Osteocyte (in vitro differentiated cells): ENCODE measurements at regions not wholly inside any gene's neighbourhood (a gene's known extent, or its start where the extent isn't known, plus 50 kb on each side); places are given as distances from the start of the nearest gene placed in this dataset.
A peak's percentile ranks its signal among the peaks of the same experiment; 100 is the strongest.
"Not testable (repeated sequence)": the region's sequence is repeated elsewhere in the genome, so short reads cannot be mapped to it uniquely, and the experiment has no call there.

Experiments
- DNase-seq: peaks from one replicate; pipeline ENCODE4 v3.0.0; 2021; ENCODE audit warnings: mixed read lengths; ENCODE audit not compliant: unreplicated experiment; ENCODE audit errors: extremely low spot score
- H3K27ac Mint-ChIP-seq: one replicate; pipeline ENCODE4 v1.8.0; 2021; ENCODE audit warnings: mild to moderate bottlenecking, mixed read lengths; ENCODE audit not compliant: unreplicated experiment
- H3K27me3 Mint-ChIP-seq: one replicate; pipeline ENCODE4 v1.8.0; 2021; ENCODE audit warnings: mixed read lengths; ENCODE audit not compliant: unreplicated experiment
- H3K36me3 Mint-ChIP-seq: one replicate; pipeline ENCODE4 v1.8.0; 2021; ENCODE audit warnings: mixed read lengths; ENCODE audit not compliant: unreplicated experiment
- H3K4me1 Mint-ChIP-seq: one replicate; pipeline ENCODE4 v1.8.0; 2021; ENCODE audit warnings: mixed read lengths; ENCODE audit not compliant: unreplicated experiment
- H3K4me3 Mint-ChIP-seq: one replicate; pipeline ENCODE4 v1.8.0; 2021; ENCODE audit warnings: mild to moderate bottlenecking, moderate library complexity, mixed read lengths; ENCODE audit not compliant: unreplicated experiment
- H3K9me3 Mint-ChIP-seq: one replicate; pipeline ENCODE4 v1.8.0; 2021; ENCODE audit warnings: mixed read lengths; ENCODE audit not compliant: unreplicated experiment
- TF ChIP-seq, protein P1 (sequence below): fragments of 200-600 bp; sonication (generic); IDR thresholded peaks from 2 replicates; pipeline ENCODE4 v1.5.0; 2021; ENCODE audit warnings: antibody characterized with exemption, mild to moderate bottlenecking, moderate library complexity

DNA sequence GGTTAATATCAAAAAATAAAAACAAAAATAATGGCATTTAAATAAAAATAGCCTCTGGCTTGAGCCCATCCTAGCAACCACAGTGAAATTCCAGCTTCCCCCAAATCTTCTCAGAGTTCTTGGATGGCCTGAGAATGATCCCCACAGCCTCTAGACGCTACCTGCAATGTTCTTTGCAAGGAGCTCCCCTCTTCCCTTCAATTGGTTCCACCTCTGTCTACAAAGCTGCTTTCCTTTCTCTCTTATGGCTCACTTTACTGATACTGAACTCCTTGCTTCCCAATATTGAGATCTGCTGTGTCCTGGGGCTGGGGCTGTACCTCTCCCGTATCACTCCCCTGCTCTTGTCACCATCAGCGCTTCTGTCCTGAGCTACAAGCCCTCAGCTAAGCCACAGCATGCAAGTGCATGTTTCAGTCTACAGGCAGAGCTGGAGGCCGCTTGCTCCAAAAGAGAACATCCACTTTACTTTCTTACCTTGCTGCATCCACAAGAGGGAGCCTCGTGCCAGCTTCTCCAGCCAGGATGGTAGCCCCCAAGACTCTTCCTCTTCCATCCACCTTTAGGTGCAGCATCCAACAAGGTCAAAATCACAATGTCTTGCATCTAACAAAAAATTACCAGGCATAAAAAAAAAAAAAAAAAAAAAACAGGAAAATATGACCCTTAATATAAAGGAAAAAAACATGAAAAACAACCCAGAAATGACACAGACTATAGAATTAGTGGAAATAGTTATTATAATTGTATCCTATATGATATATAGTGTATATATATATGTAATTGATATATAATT is 57.4 kb upstream of the PRSS3 start:
- TF ChIP-seq, protein P1, sequence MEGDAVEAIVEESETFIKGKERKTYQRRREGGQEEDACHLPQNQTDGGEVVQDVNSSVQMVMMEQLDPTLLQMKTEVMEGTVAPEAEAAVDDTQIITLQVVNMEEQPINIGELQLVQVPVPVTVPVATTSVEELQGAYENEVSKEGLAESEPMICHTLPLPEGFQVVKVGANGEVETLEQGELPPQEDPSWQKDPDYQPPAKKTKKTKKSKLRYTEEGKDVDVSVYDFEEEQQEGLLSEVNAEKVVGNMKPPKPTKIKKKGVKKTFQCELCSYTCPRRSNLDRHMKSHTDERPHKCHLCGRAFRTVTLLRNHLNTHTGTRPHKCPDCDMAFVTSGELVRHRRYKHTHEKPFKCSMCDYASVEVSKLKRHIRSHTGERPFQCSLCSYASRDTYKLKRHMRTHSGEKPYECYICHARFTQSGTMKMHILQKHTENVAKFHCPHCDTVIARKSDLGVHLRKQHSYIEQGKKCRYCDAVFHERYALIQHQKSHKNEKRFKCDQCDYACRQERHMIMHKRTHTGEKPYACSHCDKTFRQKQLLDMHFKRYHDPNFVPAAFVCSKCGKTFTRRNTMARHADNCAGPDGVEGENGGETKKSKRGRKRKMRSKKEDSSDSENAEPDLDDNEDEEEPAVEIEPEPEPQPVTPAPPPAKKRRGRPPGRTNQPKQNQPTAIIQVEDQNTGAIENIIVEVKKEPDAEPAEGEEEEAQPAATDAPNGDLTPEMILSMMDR: peak; percentile 82
- H3K27ac Mint-ChIP-seq: no peak overlapping the region
- H3K4me1 Mint-ChIP-seq: peaks cover 28% of the 10 kb centered on the region
- no peak for DNase-seq
- peaks cover 5% of the 10 kb centered on the region for H3K9me3 Mint-ChIP-seq
- no peaks in the 10 kb centered on the region for H3K36me3 Mint-ChIP-seq
- H3K27me3 Mint-ChIP-seq: no peaks in the 10 kb centered on the region
- H3K4me3 Mint-ChIP-seq: no peak overlapping the region

DNA sequence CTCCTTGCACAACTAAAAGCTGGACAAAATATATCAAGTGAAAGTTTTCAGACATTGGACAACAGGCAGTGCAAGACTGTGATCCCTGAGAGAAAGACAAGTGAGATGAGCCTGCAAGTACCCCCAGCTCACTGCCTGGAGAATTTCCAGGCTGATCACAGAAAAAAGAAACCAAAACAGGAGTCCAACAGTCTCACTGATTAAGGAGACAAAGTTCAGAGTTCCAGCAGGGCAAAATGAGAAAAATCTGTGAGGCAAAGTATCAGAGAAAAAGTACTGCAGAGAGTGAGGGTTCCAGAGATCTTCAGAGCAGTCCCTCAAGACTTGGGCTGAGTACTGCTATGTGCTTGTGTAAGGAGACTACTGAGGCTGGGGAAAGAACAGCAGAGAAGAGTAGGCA is 56.0 kb upstream of the PRSS3 start:
- Mint-ChIP-seq H3K4me3 (no peak overlapping the region), H3K27me3 (no peaks in the 10 kb centered on the region), H3K4me1 (peaks cover 24% of the 10 kb centered on the region), H3K36me3 (no peaks in the 10 kb centered on the region), H3K9me3 (peaks cover 5% of the 10 kb centered on the region), H3K27ac (no peak overlapping the region)
- TF ChIP-seq, protein P1: no peak
- no peak for DNase-seq

DNA sequence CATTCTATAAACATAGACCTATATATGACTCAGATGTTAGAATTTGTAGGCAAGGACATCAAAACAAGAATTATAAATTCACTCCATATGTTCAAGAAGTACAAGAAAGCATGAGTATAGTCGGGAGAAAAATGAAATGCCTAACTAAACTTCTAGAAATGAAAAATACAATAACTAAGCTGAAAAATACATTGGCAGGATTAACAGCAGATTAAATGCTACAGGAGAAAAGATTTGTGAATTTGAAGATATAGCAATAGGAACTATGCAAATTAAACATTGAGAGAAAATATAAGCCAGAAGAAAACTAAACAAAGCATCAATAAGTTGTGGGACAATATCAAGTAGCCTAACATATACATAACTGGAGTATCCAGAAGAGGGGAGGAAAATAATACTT is 55.3 kb upstream of the PRSS3 start:
- TF ChIP-seq, protein P1: no peak
- H3K36me3 Mint-ChIP-seq: no peaks in the 10 kb centered on the region
- peaks cover 5% of the 10 kb centered on the region for H3K9me3 Mint-ChIP-seq
- peaks cover 17% of the 10 kb centered on the region for H3K4me1 Mint-ChIP-seq
- DNase-seq: no peak
- H3K27ac Mint-ChIP-seq: no peak overlapping the region
- no peaks in the 10 kb centered on the region for H3K27me3 Mint-ChIP-seq
- no peak overlapping the region for H3K4me3 Mint-ChIP-seq

DNA sequence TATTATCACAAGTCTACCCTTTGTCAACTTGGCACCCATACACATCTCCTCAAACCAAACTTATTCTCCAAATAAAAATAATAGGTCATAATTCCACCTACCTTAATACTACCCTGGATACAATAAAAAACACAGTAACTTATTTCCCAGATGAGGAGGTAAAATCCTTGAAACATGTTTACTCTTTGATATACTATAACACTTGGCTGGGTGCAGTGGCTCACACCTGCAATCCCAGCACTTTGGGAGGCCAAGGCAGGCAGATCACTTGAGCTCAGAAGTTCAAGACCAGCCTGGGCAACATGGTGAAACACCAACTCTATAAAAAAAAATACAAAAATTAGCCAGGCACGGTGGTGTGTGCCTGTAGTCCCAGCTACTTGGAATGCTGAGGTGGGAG is 54.4 kb upstream of the PRSS3 start:
- not testable (repeated sequence) for H3K36me3 Mint-ChIP-seq, H3K27me3 Mint-ChIP-seq, H3K9me3 Mint-ChIP-seq, H3K4me1 Mint-ChIP-seq, H3K27ac Mint-ChIP-seq, H3K4me3 Mint-ChIP-seq, DNase-seq

DNA sequence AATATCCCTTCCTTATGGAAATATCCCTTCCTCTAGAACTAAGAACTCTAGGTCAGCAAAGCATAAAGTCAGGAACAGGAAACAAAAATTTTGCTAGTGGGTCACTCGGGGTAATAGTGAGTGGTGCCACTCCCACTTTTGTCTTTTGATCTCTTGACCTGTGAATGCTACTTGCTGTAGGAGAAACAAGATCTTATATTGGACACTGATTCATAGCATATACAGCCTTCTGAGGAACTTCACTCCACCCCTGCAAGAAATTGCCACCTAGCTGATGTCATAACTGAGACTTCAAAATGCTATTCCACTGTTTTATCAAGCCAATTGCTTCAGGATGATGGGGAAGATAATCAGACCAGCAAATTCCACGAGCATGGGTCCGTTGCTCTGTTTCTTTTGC is 53.3 kb upstream of the PRSS3 start:
- peaks cover 7% of the 10 kb centered on the region for H3K4me1 Mint-ChIP-seq
- peaks cover 13% of the 10 kb centered on the region for H3K27me3 Mint-ChIP-seq
- H3K4me3 Mint-ChIP-seq: no peak overlapping the region
- no peaks in the 10 kb centered on the region for H3K36me3 Mint-ChIP-seq
- no peak overlapping the region for H3K27ac Mint-ChIP-seq
- peaks cover 5% of the 10 kb centered on the region for H3K9me3 Mint-ChIP-seq
- TF ChIP-seq, protein P1: no peak
- DNase-seq: no peak
